ENCODE measurements at regions not wholly inside any gene's neighbourhood (a gene's known extent, or its start where the extent isn't known, plus 50 kb on each side); places are given as distances from the start of the nearest gene placed in this dataset.

GRCh38 chr15:29393443-29393842 lies 123.8 kb upstream of the NSMCE3 start:
- DNase-seq (ENCODE audit: low spot score in 2 of 2, unreplicated experiment in 2 of 2), result no peak
- Mint-ChIP-seq H3K4me1 (no peaks in the 10 kb centered on the region), H3K4me3 (no peak overlapping the region), H3K27me3 (ENCODE audit: low read depth) (peaks cover 2% of the 10 kb centered on the region), H3K36me3 (no peaks in the 10 kb centered on the region), H3K9me3 (peaks cover 7% of the 10 kb centered on the region), H3K27ac (no peak overlapping the region)
- no peak for TF ChIP-seq CTCF (IDR thresholded peaks at IDR 0.05; ENCODE audit: unreplicated experiment)

GRCh38 chr15:29392358-29392757 lies 122.7 kb upstream of the NSMCE3 start:
- Mint-ChIP-seq H3K36me3 (no peaks in the 10 kb centered on the region), H3K4me3 (no peak overlapping the region), H3K27ac (no peak overlapping the region), H3K4me1 (no peaks in the 10 kb centered on the region), H3K9me3 (peaks cover 7% of the 10 kb centered on the region), H3K27me3 (ENCODE audit: low read depth) (peaks cover 2% of the 10 kb centered on the region)
- no peak for TF ChIP-seq CTCF (IDR thresholded peaks at IDR 0.05; ENCODE audit: unreplicated experiment)
- DNase-seq (ENCODE audit: low spot score in 2 of 2, unreplicated experiment in 2 of 2), result no peak

- Mint-ChIP-seq H3K4me1 (no peaks in the 10 kb centered on the region), H3K4me3 (no peak overlapping the region)
- no peak for TF ChIP-seq CTCF (IDR thresholded peaks at IDR 0.05; ENCODE audit: unreplicated experiment)
These were observed 120.4 kb upstream of the NSMCE3 start for GRCh38 chr15:29390051-29390450.

GRCh38 chr15:29386523-29386922 lies 116.9 kb upstream of the NSMCE3 start:
- H3K9me3 Mint-ChIP-seq, result no peaks in the 10 kb centered on the region
- DNase-seq (ENCODE audit: low spot score in 2 of 2, unreplicated experiment in 2 of 2), result no peak
- H3K4me1 Mint-ChIP-seq, result no peaks in the 10 kb centered on the region
- peaks cover 27% of the 10 kb centered on the region for H3K27me3 Mint-ChIP-seq (ENCODE audit: low read depth)
- no peak overlapping the region for H3K4me3 Mint-ChIP-seq
- H3K27ac Mint-ChIP-seq, result no peak overlapping the region
- H3K36me3 Mint-ChIP-seq, result no peaks in the 10 kb centered on the region
- no peak for TF ChIP-seq CTCF (IDR thresholded peaks at IDR 0.05; ENCODE audit: unreplicated experiment)

More at GRCh38 chr15:29390051-29390450, 120.4 kb upstream of the NSMCE3 start:
- Mint-ChIP-seq H3K27me3 (ENCODE audit: low read depth) (peaks cover 6% of the 10 kb centered on the region), H3K36me3 (no peaks in the 10 kb centered on the region), H3K27ac (no peak overlapping the region), H3K9me3 (peaks cover 7% of the 10 kb centered on the region)
- DNase-seq (ENCODE audit: low spot score in 2 of 2, unreplicated experiment in 2 of 2), result no peak

GRCh38 chr15:29383367-29383766 lies 113.7 kb upstream of the NSMCE3 start:
- no peak for TF ChIP-seq CTCF (IDR thresholded peaks at IDR 0.05; ENCODE audit: unreplicated experiment)
- DNase-seq (ENCODE audit: low spot score in 2 of 2, unreplicated experiment in 2 of 2), result no peak
- H3K27me3 Mint-ChIP-seq (ENCODE audit: low read depth), result peaks cover 26% of the 10 kb centered on the region
- no peak overlapping the region for H3K27ac Mint-ChIP-seq
- no peak overlapping the region for H3K4me3 Mint-ChIP-seq
- H3K36me3 Mint-ChIP-seq, result no peaks in the 10 kb centered on the region
- no peaks in the 10 kb centered on the region for H3K9me3 Mint-ChIP-seq
- no peaks in the 10 kb centered on the region for H3K4me1 Mint-ChIP-seq

GRCh38 chr15:29382862-29383261 lies 113.2 kb upstream of the NSMCE3 start:
- Mint-ChIP-seq H3K36me3 (no peaks in the 10 kb centered on the region), H3K27me3 (ENCODE audit: low read depth) (peaks cover 26% of the 10 kb centered on the region), H3K27ac (no peak overlapping the region)

More at GRCh38 chr15:29382862-29383261, 113.2 kb upstream of the NSMCE3 start:
- Mint-ChIP-seq H3K4me3 (no peak overlapping the region), H3K4me1 (no peaks in the 10 kb centered on the region), H3K9me3 (no peaks in the 10 kb centered on the region)
- no peak for DNase-seq (ENCODE audit: low spot score in 2 of 2, unreplicated experiment in 2 of 2)
- TF ChIP-seq CTCF (IDR thresholded peaks at IDR 0.05; ENCODE audit: unreplicated experiment), result no peak
